GM23248 (cell line): ENCODE measurements at regions not wholly inside any gene's neighbourhood (a gene's known extent, or its start where the extent isn't known, plus 50 kb on each side); places are given as distances from the start of the nearest gene placed in this dataset.

ENCODE experiments used
- DNase-seq: peaks from one replicate; pipeline ENCODE4 v3.0.0-alpha.2; 2015
- H2AFZ ChIP-seq: fragments of 200-600 bp; sonication (generic); 2 replicates; pipeline ENCODE4 v1.6.1; 2016; ENCODE audit warnings: antibody characterized with exemption
- H3F3A ChIP-seq: fragments of 200-600 bp; sonication (generic); 2 replicates; pipeline ENCODE4 v1.6.1; 2016; ENCODE audit warnings: mild to moderate bottlenecking, antibody characterized with exemption, mixed run types; ENCODE audit not compliant: insufficient read depth
- H3K27ac ChIP-seq: fragments of 200-600 bp; sonication (generic); 2 replicates; pipeline ENCODE4 v1.5.1; 2016; ENCODE audit warnings: mild to moderate bottlenecking
- H3K27me3 ChIP-seq: fragments of 200-600 bp; sonication (generic); replicated peaks from 2 replicates; pipeline ENCODE4 v1.6.1; 2016; ENCODE audit warnings: mild to moderate bottlenecking; ENCODE audit not compliant: insufficient read depth
- H3K36me3 ChIP-seq: fragments of 200-600 bp; sonication (generic); 2 replicates; pipeline ENCODE4 v1.6.1; 2016; ENCODE audit warnings: low read depth, mild to moderate bottlenecking
- H3K4me1 ChIP-seq: fragments of 200-600 bp; sonication (generic); 2 replicates; pipeline ENCODE4 v1.6.1; 2016; ENCODE audit warnings: mild to moderate bottlenecking; ENCODE audit not compliant: insufficient read depth
- H3K4me2 ChIP-seq: fragments of 200-600 bp; sonication (generic); one replicate; pipeline ENCODE4 v1.6.1; 2016; ENCODE audit warnings: mild to moderate bottlenecking; ENCODE audit not compliant: unreplicated experiment
- H3K4me3 ChIP-seq: fragments of 200-600 bp; sonication (generic); 2 replicates; pipeline ENCODE4 v1.5.1; 2016; ENCODE audit warnings: mild to moderate bottlenecking
- H3K79me2 ChIP-seq: fragments of 200-600 bp; sonication (generic); 2 replicates; pipeline ENCODE4 v1.6.1; 2016; ENCODE audit warnings: mild to moderate bottlenecking; ENCODE audit not compliant: insufficient read depth
- H3K9ac ChIP-seq: fragments of 200-600 bp; sonication (generic); 2 replicates; pipeline ENCODE4 v1.6.1; 2016; ENCODE audit warnings: mild to moderate bottlenecking
- H3K9me2 ChIP-seq: fragments of 200-600 bp; sonication (generic); 2 replicates; pipeline ENCODE4 v1.6.1; 2016; ENCODE audit warnings: mixed run types, mild to moderate bottlenecking, moderate library complexity; ENCODE audit not compliant: insufficient read depth
- H3K9me3 ChIP-seq: fragments of 200-600 bp; sonication (generic); one replicate; pipeline ENCODE4 v1.6.1; 2017; ENCODE audit warnings: low read depth
- H4K20me1 ChIP-seq: fragments of 200-600 bp; sonication (generic); 2 replicates; pipeline ENCODE4 v1.6.0; 2016; ENCODE audit not compliant: insufficient read depth
- EZH2 ChIP-seq: fragments of 200-600 bp; sonication (generic); IDR thresholded peaks from 2 replicates; pipeline ENCODE4 v1.6.1; 2018; ENCODE audit warnings: antibody characterized with exemption, mild to moderate bottlenecking; ENCODE audit not compliant: insufficient read depth, poor library complexity, severe bottlenecking
- EZH2phosphoT487 ChIP-seq: fragments of 200-600 bp; sonication (generic); IDR thresholded peaks from 2 replicates; pipeline ENCODE4 v1.6.1; 2018; ENCODE audit warnings: antibody characterized with exemption, moderate library complexity, mild to moderate bottlenecking, low read depth; ENCODE audit not compliant: insufficient read depth
- WGBS, 2 experiments: methylation state at CpG; one replicate each; pipeline ENCODE4 v1.1.6; 2015 to 2017; ENCODE audit warnings: low lambda C conversion rate in 2 of 2, low coverage in 1 of 2; ENCODE audit errors: missing lambda C conversion rate in 2 of 2; 5-methylcytosine and 5-hydroxymethylcytosine counted together
- in situ Hi-C: fragments of 300-500 bp; cut with MboI; formaldehyde crosslinking; loops from 2 replicates; pipeline ENCODE4 v1.15.0; 2020

GRCh38 chr14:49508124-49508523 is 78.1 kb downstream of the RPS29 start:
- Histone ChIP-seq H3K4me3 (no peak overlapping the region), H3K9me3 (no peaks in the 10 kb centered on the region), H3F3A (peaks cover 7% of the 10 kb centered on the region), H3K4me1 (peaks cover 11% of the 10 kb centered on the region), H3K27me3 (peaks cover 20% of the 10 kb centered on the region), H4K20me1 (no peaks in the 10 kb centered on the region), H2AFZ (no peak overlapping the region), H3K36me3 (no peaks in the 10 kb centered on the region), H3K9ac (no peak overlapping the region), H3K4me2 (no peak overlapping the region), H3K9me2 (no peaks in the 10 kb centered on the region), H3K79me2 (no peaks in the 10 kb centered on the region), H3K27ac (no peak overlapping the region)
- no peak for DNase-seq
- in situ Hi-C loops: no loop called here
- TF ChIP-seq EZH2phosphoT487 (no peak), EZH2 (no peak)

GRCh38 chr14:49506650-49507049 is 79.5 kb downstream of the RPS29 start:
- Histone ChIP-seq H3K4me2 (no peak overlapping the region), H3F3A (peaks cover 2% of the 10 kb centered on the region), H3K4me3 (no peak overlapping the region), H3K9ac (no peak overlapping the region), H3K4me1 (peaks cover 2% of the 10 kb centered on the region), H3K27me3 (peaks cover 31% of the 10 kb centered on the region), H4K20me1 (no peaks in the 10 kb centered on the region), H3K9me3 (no peaks in the 10 kb centered on the region), H3K36me3 (no peaks in the 10 kb centered on the region), H2AFZ (no peak overlapping the region), H3K9me2 (no peaks in the 10 kb centered on the region), H3K79me2 (no peaks in the 10 kb centered on the region), H3K27ac (no peak overlapping the region)
- 33 to 39% methylated on average over 2 of the region's 2 CpGs for WGBS, 2 experiments
- TF ChIP-seq EZH2phosphoT487: no peak
- no peak for TF ChIP-seq EZH2
- in situ Hi-C loops: no loop called here
- no peak for DNase-seq

DNA sequence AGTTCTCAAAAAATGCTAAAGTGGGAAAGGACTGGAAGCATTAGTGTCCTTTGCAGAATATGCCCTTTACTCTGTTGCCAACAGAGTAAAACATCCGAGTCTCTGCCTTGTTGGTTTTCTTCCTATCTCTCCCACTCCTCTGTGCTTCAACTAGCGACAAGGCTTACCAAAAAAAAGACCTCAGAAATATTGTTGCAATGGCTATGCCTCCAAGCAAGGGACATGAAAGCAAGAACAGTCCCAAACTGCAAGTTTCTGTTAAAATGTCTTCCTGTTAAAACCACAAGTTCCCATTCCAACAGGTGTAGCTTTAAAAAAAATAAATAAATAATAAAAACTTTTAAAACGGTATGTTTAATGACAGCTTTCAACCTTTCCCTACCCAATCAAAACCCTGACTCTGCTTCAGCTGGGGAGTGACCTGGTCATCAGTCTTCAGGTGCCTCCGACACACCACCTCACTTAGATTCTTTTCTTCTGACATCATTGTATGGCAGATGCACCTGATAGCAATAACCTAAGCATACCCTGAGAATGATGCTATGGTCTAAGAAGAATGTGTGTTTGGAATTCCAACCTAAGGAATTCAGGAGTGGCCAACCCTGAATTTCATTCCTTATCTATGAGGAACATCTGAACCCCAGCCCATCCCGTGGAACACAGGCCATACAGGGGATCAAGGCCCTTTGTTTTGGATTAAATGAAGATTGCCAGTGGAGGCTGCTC is 81.0 kb downstream of the RPS29 start:
- TF ChIP-seq EZH2: no peak
- TF ChIP-seq EZH2phosphoT487: no peak
- no peak overlapping the region for H3K27ac ChIP-seq
- 36 to 45% methylated on average over 5 of the region's 5 CpGs for WGBS, 2 experiments

GRCh38 chr14:49497725-49498348 is 88.3 kb downstream of the RPS29 start:
- WGBS, 2 experiments: 15% methylated on average over 7 of the region's 7 CpGs
- no peaks in the 10 kb centered on the region for H4K20me1 ChIP-seq
- TF ChIP-seq EZH2phosphoT487 (no peak), EZH2 (no peak)
- H2AFZ ChIP-seq: no peak overlapping the region
- H3F3A ChIP-seq: no peaks in the 10 kb centered on the region
- H3K4me3 ChIP-seq: no peak overlapping the region
- H3K4me2 ChIP-seq: no peak overlapping the region
- H3K9ac ChIP-seq: no peak overlapping the region
- no peaks in the 10 kb centered on the region for H3K36me3 ChIP-seq
- no peaks in the 10 kb centered on the region for H3K4me1 ChIP-seq
- DNase-seq: peak; percentile 74
- H3K27me3 ChIP-seq: peaks cover 54% of the 10 kb centered on the region
- H3K9me3 ChIP-seq: no peaks in the 10 kb centered on the region
- no peaks in the 10 kb centered on the region for H3K9me2 ChIP-seq
- in situ Hi-C loops: no loop called here
- H3K79me2 ChIP-seq: no peaks in the 10 kb centered on the region
- no peak overlapping the region for H3K27ac ChIP-seq

More for the DNA sequence above, 81.0 kb downstream of the RPS29 start:
- H3K9me3 ChIP-seq: no peaks in the 10 kb centered on the region
- H4K20me1 ChIP-seq: no peaks in the 10 kb centered on the region
- H3K36me3 ChIP-seq: no peaks in the 10 kb centered on the region
- H3K9ac ChIP-seq: no peak overlapping the region
- no peaks in the 10 kb centered on the region for H3F3A ChIP-seq
- no peak overlapping the region for H3K4me3 ChIP-seq
- no peak overlapping the region for H2AFZ ChIP-seq
- H3K4me2 ChIP-seq: no peak overlapping the region
- no peaks in the 10 kb centered on the region for H3K79me2 ChIP-seq
- peaks cover 44% of the 10 kb centered on the region for H3K27me3 ChIP-seq
- in situ Hi-C loops: no loop called here
- no peak for DNase-seq
- no peaks in the 10 kb centered on the region for H3K9me2 ChIP-seq
- H3K4me1 ChIP-seq: no peaks in the 10 kb centered on the region
